Fibroblast of lung (primary cell): ENCODE measurements at regions not wholly inside any gene's neighbourhood (a gene's known extent, or its start where the extent isn't known, plus 50 kb on each side); places are given as distances from the start of the nearest gene placed in this dataset.

ENCODE experiments used
- CTCF ChIP-seq, 2 donors: IDR thresholded peaks in 1 of 2; conservative IDR thresholded peaks in 1 of 2; 1 replicate in 1 of 2; 2 replicates in 1 of 2; pipeline ENCODE4 v1.5.1; 2011 to 2012; ENCODE audit warnings: low read length in 2 of 2, control low read depth in 1 of 2, inconsistent platforms in 1 of 2, low read depth in 1 of 2, mild to moderate bottlenecking in 1 of 2
- EZH2 ChIP-seq: IDR thresholded peaks from 2 replicates; pipeline ENCODE4 v1.5.1; 2012; ENCODE audit warnings: low read length, control low read depth, mild to moderate bottlenecking; ENCODE audit errors: missing control alignments

GRCh38 chr5:128596071-128596470 lies 58.0 kb upstream of the FBN2 start:
- TF ChIP-seq CTCF (conservative IDR thresholded peaks at IDR 0.05 in 1 of 2, IDR thresholded peaks at IDR 0.05 in 1 of 2; ENCODE audit: low read depth in 1 of 2, low read length in 2 of 2) (no peak), EZH2 (no peak)
